Parathyroid adenoma (tissue), 2 donors: ENCODE measurements at regions not wholly inside any gene's neighbourhood (a gene's known extent, or its start where the extent isn't known, plus 50 kb on each side); places are given as distances from the start of the nearest gene placed in this dataset.

Source experiments
- H2AFZ ChIP-seq: fragments of 300-600 bp; sonication (generic); one replicate; pipeline ENCODE4 v1.7.0; 2017; ENCODE audit warnings: antibody characterized with exemption, mild to moderate bottlenecking
- H3K27ac ChIP-seq: fragments of 300-600 bp; sonication (generic); one replicate; pipeline ENCODE4 v1.7.0; 2017
- H3K27me3 ChIP-seq: fragments of 300-600 bp; sonication (generic); one replicate; pipeline ENCODE4 v1.7.0; 2017; ENCODE audit warnings: low read length; ENCODE audit not compliant: control insufficient read depth, insufficient read depth
- H3K36me3 ChIP-seq: fragments of 300-600 bp; sonication (generic); one replicate; pipeline ENCODE4 v1.7.0; 2017; ENCODE audit warnings: low read length; ENCODE audit not compliant: control insufficient read depth, insufficient read depth
- H3K4me1 ChIP-seq: fragments of 300-600 bp; sonication (generic); one replicate; pipeline ENCODE4 v1.7.0; 2017; ENCODE audit warnings: control low read depth
- H3K4me2 ChIP-seq: fragments of 300-600 bp; sonication (generic); one replicate; pipeline ENCODE4 v1.7.0; 2017; ENCODE audit warnings: low read length
- H3K4me3 ChIP-seq: fragments of 300-600 bp; sonication (generic); one replicate; pipeline ENCODE4 v1.7.0; 2017; ENCODE audit warnings: low read depth, low read length
- H3K79me2 ChIP-seq: fragments of 300-600 bp; sonication (generic); one replicate; pipeline ENCODE4 v1.7.0; 2017; ENCODE audit warnings: control low read depth
- H3K9ac ChIP-seq: fragments of 300-600 bp; sonication (generic); one replicate; pipeline ENCODE4 v1.7.0; 2017; ENCODE audit warnings: mild to moderate bottlenecking
- H3K9me3 ChIP-seq: fragments of 300-600 bp; sonication (generic); one replicate; pipeline ENCODE4 v1.7.0; 2017; ENCODE audit warnings: low read length; ENCODE audit not compliant: control insufficient read depth
- CTCF ChIP-seq: fragments of 300-600 bp; sonication (generic); IDR thresholded peaks from one replicate; pipeline ENCODE4 v1.7.0; 2017; ENCODE audit warnings: antibody characterized with exemption, mild to moderate bottlenecking
- donor health status: primary hyperparathyroidism.

DNA sequence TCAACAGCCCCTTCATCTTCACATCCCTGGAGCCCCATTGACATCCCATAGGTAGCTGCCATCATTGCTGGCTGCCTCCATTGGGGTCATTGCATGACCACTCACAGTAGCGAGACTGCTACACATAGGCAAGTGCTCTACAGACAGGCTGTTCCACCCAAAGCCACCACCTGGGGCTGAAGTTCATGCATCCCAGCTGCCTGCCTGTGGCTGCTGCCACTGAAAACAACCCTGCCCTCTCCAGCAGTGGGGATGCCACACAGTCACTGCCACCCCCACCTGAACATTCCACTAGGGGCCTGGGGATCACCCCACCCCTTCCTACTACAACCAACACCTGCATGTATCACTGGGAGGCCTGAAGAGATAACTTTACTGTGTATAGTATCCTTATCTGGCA is 59.5 kb upstream of the CTAGE1 start:
- no peaks in the 10 kb centered on the region for H3K4me1 ChIP-seq

DNA sequence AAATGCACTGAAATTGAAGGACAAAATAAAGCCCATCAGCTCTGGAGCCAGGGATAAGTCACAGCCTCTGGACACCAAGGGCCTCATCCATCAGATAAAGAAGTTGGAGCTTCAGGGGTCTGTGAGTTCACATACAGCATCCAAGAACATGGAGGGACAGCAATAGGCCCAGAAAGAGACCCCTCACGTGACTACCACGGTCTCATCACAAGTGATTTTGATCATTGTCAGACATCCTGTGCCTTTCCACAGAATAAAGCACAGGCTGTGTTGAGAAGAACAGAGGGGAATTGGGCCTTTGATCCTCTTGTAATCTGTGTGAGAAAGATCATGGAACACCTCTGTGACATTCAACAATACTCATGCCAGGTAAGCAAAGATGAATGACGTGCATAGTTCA is 65.2 kb upstream of the CTAGE1 start:
- Histone ChIP-seq H3K36me3 (no peaks in the 10 kb centered on the region), H3K9ac (no peak overlapping the region), H3K4me3 (no peak overlapping the region), H3K27ac (no peak overlapping the region), H3K4me1 (no peaks in the 10 kb centered on the region), H3K27me3 (no peaks in the 10 kb centered on the region), H3K4me2 (no peak overlapping the region), H2AFZ (no peak overlapping the region), H3K9me3 (no peaks in the 10 kb centered on the region), H3K79me2 (no peaks in the 10 kb centered on the region)
- TF ChIP-seq CTCF, result no peak

More for the DNA sequence above, 59.5 kb upstream of the CTAGE1 start:
- Histone ChIP-seq H2AFZ (no peak overlapping the region), H3K4me2 (no peak overlapping the region), H3K36me3 (no peaks in the 10 kb centered on the region), H3K4me3 (no peak overlapping the region), H3K27ac (no peak overlapping the region), H3K9me3 (no peaks in the 10 kb centered on the region), H3K27me3 (no peaks in the 10 kb centered on the region), H3K9ac (no peak overlapping the region), H3K79me2 (no peaks in the 10 kb centered on the region)
- no peak for TF ChIP-seq CTCF

DNA sequence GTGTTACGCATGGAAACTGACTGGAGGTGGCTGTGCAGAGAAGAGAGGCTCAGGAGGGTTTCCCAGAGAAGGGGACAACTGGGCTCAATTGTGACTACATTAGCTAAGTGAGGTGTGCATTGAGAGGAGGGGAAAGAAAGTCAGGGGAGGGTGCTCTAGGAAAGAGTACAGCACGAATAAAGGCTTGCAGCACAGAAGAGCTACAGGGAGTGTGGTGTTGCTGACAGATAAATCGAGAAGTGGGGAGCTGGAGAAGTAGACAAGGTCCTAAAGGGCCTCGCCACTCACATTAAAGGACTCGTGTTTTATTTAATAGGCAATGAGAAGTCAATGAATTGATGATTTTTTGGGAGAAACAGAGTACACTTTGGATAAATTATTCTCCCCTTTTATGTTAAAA is 65.7 kb upstream of the CTAGE1 start:
- Histone ChIP-seq H3K79me2 (no peaks in the 10 kb centered on the region), H3K9ac (no peak overlapping the region), H3K4me3 (no peak overlapping the region), H3K9me3 (no peaks in the 10 kb centered on the region), H2AFZ (no peak overlapping the region), H3K4me2 (no peak overlapping the region), H3K27ac (no peak overlapping the region), H3K4me1 (no peaks in the 10 kb centered on the region), H3K27me3 (no peaks in the 10 kb centered on the region), H3K36me3 (no peaks in the 10 kb centered on the region)
- no peak for TF ChIP-seq CTCF

DNA sequence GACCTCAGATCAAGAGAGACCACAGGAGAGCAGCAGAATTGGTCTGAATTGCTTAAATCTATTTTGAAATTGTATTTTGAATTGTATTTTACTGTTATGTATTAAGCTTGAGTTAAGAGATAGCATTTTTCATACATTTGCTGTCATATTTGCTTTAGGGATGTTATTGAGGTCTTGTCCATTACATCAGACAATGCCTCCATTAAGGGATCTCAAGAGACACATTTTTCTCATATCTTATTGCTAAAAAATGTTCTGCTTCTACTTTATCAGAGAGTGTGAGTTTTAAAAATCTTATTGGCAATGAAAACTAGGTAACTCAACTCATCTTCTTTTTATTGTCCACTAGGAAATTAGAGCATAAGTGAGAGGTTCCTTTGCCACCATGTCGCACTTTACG is 66.8 kb upstream of the CTAGE1 start:
- no peak for TF ChIP-seq CTCF
- H3K36me3 ChIP-seq, result no peaks in the 10 kb centered on the region
- no peaks in the 10 kb centered on the region for H3K4me1 ChIP-seq
- no peak overlapping the region for H3K9ac ChIP-seq
- H3K27ac ChIP-seq, result no peak overlapping the region
- no peaks in the 10 kb centered on the region for H3K9me3 ChIP-seq
- no peaks in the 10 kb centered on the region for H3K27me3 ChIP-seq
- no peaks in the 10 kb centered on the region for H3K79me2 ChIP-seq
- H3K4me3 ChIP-seq, result no peak overlapping the region
- no peak overlapping the region for H2AFZ ChIP-seq
- H3K4me2 ChIP-seq, result no peak overlapping the region

GRCh38 chr18:22485808-22486244 is 68.1 kb upstream of the CTAGE1 start:
- Histone ChIP-seq H3K9ac (no peak overlapping the region), H3K4me2 (no peak overlapping the region), H3K27ac (no peak overlapping the region), H3K4me3 (no peak overlapping the region), H3K9me3 (no peaks in the 10 kb centered on the region), H3K36me3 (no peaks in the 10 kb centered on the region), H2AFZ (no peak overlapping the region), H3K4me1 (no peaks in the 10 kb centered on the region), H3K27me3 (no peaks in the 10 kb centered on the region), H3K79me2 (no peaks in the 10 kb centered on the region)
- no peak for TF ChIP-seq CTCF
